ENCODE measurements at regions not wholly inside any gene's neighbourhood (a gene's known extent, or its start where the extent isn't known, plus 50 kb on each side); places are given as distances from the start of the nearest gene placed in this dataset.
"Not testable (repeated sequence)": the region's sequence is repeated elsewhere in the genome, so short reads cannot be mapped to it uniquely, and the experiment has no call there.

DNA sequence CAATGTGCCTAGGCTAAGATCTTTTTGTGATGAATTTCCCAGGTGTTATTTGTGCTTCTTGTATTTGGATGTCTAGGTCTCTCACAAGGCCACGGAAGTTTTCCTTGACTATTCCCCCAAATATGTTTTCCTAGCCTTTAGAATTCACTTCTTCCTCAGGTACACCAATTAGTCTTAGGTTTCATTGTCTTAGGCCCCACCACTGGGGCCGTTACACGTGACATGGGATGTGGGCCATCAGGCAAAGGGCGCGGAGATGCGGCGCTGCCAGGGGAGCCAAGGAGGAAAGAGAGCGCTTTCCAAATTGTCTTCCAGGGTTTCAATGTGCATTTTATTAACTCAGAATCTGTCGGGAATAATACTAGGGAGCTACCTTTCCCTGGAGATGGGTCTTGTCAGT lies 1653.3 kb downstream of the SPATA31A7 start:
- TF ChIP-seq, protein P1, sequence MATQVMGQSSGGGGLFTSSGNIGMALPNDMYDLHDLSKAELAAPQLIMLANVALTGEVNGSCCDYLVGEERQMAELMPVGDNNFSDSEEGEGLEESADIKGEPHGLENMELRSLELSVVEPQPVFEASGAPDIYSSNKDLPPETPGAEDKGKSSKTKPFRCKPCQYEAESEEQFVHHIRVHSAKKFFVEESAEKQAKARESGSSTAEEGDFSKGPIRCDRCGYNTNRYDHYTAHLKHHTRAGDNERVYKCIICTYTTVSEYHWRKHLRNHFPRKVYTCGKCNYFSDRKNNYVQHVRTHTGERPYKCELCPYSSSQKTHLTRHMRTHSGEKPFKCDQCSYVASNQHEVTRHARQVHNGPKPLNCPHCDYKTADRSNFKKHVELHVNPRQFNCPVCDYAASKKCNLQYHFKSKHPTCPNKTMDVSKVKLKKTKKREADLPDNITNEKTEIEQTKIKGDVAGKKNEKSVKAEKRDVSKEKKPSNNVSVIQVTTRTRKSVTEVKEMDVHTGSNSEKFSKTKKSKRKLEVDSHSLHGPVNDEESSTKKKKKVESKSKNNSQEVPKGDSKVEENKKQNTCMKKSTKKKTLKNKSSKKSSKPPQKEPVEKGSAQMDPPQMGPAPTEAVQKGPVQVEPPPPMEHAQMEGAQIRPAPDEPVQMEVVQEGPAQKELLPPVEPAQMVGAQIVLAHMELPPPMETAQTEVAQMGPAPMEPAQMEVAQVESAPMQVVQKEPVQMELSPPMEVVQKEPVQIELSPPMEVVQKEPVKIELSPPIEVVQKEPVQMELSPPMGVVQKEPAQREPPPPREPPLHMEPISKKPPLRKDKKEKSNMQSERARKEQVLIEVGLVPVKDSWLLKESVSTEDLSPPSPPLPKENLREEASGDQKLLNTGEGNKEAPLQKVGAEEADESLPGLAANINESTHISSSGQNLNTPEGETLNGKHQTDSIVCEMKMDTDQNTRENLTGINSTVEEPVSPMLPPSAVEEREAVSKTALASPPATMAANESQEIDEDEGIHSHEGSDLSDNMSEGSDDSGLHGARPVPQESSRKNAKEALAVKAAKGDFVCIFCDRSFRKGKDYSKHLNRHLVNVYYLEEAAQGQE (IDR thresholded peaks at IDR 0.05; ENCODE audit: insufficient replicate concordance, low read depth): not testable (repeated sequence)
- TF ChIP-seq, protein P2, sequence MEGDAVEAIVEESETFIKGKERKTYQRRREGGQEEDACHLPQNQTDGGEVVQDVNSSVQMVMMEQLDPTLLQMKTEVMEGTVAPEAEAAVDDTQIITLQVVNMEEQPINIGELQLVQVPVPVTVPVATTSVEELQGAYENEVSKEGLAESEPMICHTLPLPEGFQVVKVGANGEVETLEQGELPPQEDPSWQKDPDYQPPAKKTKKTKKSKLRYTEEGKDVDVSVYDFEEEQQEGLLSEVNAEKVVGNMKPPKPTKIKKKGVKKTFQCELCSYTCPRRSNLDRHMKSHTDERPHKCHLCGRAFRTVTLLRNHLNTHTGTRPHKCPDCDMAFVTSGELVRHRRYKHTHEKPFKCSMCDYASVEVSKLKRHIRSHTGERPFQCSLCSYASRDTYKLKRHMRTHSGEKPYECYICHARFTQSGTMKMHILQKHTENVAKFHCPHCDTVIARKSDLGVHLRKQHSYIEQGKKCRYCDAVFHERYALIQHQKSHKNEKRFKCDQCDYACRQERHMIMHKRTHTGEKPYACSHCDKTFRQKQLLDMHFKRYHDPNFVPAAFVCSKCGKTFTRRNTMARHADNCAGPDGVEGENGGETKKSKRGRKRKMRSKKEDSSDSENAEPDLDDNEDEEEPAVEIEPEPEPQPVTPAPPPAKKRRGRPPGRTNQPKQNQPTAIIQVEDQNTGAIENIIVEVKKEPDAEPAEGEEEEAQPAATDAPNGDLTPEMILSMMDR (IDR thresholded peaks at IDR 0.05; ENCODE audit: insufficient read depth, low read length): not testable (repeated sequence)
- TF ChIP-seq POLR2AphosphoS5, GABPA (IDR thresholded peaks at IDR 0.05; ENCODE audit: low read depth): not testable (repeated sequence)

All from HL-60 (cell line).